Activated gamma-delta T cell treated with anti-CD3 and anti-CD28 coated beads, Interleukin-2, amount 50 U/mL, for 16 hours (primary cell): ENCODE measurements at regions not wholly inside any gene's neighbourhood (a gene's known extent, or its start where the extent isn't known, plus 50 kb on each side); places are given as distances from the start of the nearest gene placed in this dataset.
A peak's percentile ranks its signal among the peaks of the same experiment; 100 is the strongest.

Source experiments
- DNase-seq: peaks from one replicate; pipeline ENCODE4 v3.0.0-alpha.2; 2020; ENCODE audit warnings: low read depth

DNA sequence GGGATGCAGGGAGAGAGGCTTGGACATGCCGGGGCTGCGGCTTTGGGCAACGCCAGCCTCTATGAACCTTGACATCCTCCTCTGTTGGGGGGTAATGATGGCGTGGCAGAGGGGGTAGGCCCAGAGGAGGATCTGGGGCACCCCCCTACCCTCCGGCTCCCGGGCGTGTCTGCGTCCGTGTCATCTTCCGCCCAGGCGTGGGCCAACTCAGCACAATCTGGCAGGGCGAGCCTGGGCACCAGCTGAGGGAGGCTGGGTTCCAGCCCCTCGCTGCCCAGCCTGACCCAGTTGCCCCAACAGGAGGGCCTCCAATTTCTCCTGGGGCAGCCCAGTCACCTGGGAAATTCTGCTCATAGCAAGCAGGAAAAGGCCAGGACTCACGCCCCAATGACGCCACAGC, 62.9 kb upstream of the IL17B start:
- no peak for DNase-seq

DNA sequence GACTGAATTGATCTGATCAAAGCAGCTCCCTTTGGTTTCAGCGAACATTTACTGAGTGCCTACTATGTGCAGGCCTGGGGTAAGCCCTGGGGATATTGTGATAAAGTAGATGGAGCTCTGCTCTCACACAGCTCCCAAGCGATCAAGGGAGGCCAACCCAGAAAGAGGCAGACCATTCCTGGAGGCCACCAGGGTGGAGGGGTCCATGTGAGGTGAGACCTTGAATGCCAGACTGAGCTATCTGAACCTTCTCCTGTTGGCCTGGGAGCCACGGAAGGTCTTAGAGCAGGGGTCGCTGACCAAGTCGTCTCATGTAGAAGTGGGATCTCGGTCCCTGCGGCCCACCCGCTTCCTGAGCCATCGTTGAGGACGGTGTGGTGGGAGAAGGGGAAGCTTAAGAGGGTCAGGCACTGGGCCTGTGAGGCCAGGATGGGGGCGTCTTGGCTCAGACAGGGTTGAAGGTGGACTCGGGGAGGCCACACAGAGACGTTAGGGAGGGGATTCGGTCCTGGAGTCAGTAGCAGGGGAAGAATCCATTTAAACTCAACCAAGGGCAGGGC, 62.2 kb upstream of the IL17B start:
- DNase-seq = no peak

DNA sequence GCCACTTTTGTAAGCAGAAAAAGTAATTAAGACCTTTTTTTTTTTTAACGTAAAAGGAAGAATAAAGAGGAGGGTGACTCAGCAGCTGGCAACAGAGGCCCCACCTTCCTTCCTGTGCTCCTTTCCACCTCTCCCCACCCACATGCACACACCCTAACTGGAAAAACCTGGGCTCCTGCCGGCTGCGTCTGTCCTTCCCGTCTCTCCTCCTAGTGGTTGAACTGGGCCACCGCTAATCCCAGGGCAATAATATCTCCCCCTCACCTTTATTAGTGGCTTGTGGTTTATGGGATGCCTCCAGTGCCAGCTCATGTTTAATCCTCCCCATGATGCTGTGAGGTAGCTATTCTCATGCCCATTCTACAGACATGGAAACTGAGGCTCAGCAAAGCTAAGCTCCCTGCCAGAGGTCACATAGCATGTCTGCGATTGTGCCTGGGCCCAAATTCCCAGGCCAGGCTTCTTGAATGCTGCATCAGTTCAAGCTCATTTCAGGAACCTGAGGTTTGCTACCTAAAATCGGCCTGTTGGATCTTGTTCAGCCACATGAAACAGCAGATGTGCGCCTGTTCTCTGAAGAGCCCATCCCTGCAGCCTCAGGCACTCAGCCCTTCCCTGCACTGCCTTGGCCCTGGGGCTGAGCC, 60.9 kb upstream of the IL17B start:
- no peak for DNase-seq

DNA sequence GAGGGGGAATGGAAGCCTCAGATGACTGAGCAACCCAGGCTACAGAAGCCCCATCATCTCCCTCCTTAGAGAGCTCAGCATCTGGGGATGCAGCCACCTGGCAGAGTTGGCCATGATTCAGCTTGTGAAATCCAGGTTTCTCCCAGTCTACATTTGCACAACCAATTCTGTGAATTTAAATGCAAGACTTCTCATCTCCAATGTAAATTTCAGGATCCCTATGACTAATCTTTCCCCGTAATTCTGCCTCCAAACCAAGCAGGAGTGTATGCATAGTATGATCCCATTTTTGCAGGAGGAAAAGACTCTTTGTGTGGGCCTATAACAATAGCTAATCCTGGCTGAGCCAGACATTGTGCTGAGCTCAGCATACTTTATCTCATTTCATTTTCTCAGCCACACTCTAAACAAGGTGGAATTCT, 59.6 kb upstream of the IL17B start:
- no peak for DNase-seq

DNA sequence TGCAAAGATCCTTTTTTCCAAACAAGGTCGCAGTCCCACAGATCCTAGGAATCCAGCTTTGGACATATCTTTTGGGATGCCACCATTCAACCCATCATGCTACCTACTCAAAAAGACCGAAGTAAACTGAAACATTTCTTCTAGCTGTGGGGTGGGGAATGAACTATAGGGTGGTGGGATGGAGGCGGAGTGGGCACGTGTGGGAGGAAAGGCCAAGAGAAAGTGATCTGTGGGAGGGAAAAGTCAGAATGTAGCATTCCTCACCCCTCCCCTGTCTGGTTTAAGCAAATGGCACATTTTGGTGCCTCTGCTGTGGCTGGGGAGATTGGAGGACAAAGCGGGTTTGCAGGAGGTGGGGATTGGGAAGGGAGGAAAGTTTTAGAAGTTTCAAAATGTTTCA, 59.2 kb upstream of the IL17B start:
- DNase-seq = no peak

DNA sequence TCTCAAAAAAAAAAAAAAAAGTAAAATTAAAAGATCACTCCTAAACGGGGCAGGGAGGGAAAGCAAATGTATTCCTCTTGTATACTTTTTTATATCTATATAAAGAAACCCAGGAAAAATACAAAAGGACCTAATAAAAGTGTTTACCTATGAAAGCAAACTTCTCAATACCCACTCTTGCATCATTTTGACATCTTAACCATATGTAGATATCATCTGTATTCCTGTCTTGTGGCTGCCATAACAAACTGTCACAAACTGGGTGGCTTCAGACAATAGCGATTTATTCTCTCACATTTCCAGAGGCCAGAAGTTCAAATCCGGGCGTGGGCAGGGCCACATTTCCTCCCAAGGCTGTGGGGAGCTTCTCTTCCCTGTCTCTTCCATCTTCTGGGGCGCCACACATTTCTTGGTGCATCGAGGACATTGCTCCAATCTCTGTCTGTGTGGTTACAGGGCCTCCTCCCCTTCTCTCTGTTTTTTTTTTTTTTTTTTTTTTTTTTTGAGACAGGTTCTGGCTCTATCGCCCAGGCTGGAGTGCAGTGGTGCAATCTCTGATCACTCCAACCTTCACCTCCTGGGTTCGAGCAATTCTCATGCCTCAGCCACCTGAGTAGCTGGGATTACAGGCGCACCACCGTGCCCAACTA, 58.4 kb upstream of the IL17B start:
- no peak for DNase-seq

DNA sequence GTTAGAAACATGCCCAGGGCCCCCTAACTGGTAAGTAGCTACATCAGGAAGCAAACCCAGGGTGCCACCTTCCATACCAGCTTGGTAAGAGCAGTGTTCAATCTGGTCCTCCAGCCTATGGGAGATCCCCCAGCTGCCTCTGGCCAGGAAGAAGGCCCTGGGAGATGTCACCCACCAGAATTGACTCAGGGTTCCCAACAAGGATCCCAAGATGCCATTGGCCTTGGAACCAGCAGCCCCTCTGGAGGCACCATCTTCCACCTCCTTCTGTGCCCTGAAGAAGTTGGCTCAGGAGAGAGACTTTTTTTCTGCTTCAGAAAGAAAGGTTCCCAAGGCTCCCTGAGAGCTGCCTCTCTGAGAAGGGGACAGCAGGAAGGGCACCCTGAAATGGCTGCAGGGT, 56.6 kb upstream of the IL17B start:
- no peak for DNase-seq

DNA sequence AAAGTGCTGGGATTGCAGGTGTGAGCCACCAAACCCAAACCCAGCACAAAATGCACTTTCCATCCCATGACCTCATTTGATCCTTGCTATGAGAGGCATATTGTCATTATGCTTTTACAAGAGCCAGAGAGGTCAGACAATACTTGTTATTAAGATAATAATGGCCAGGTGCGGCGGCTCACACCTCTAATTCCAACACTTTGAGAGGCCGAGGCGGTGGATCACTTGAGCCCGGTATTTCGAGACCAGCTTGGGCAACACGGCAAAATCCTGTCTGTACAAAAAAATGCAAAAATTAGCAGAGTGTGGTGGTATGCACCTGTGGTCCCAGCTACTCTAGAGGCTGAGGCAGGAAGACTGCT, 55.9 kb upstream of the IL17B start:
- no peak for DNase-seq

DNA sequence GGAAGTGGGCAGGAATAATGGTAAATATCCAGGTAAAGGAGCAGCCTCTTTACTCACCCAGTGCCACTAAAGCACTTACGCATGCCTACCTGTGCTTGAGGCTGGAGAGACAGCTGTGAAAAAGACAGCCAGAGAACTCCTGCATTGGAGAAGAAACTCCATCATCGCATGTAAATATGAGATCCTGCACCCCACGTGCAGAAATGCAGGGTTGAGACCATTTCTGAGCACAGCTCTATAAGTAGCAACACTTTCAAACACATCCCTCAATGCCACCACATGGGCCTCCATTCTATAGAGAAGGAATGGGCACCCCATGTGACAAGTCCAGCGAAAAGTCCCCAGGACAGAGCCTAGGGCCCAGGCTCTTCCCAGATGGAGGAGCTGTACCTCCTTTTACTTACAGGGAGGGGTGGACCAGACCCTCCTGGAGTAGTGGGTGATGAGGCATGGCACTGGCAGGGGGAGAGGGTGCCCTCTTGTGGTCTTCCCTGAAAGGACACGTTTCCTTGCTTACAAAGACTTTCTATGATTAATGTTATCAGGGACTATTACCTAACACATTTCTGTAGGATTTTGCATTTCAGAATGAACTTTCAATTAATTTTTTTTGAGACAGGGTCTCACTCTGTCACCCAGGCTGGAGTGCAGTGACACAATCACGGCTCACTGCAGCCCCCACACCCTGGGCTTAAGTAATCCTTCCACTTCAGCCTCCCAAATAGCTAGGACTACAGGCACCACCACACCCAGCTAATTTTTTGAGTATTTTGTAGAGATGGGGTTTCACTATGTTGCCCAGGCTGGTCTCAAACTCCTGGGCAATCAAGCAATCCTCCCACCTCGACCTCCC, 55.3 kb upstream of the IL17B start:
- DNase-seq = peak; percentile 18

DNA sequence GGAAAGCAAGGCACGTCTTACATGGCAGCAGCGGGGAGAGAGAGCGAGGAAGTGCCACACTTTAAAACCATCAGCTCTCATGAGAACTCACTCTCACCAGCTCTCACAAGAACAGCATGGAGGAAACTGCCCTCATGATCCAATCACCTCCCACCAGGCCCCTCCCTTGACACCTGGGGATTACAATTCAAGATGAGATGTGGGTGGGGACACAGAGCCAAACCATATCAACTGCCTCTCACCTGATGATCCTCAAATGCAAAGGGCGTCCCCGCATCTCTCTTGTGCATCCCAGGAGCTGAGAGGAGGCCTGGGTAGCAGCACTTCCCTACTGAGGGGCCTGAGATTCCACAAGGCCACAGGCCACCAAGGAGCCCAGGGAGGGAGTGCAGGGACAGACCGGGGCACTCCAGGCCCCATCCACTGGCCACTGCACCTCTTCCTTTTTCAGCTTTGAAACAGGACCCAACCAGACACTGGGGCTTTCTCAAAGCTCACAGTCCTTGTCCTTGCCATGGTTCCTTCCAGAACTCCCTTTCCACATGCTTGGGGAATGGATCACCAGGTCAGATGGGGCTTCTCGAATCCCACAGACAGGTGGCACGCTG, 54.5 kb upstream of the IL17B start:
- DNase-seq = no peak

DNA sequence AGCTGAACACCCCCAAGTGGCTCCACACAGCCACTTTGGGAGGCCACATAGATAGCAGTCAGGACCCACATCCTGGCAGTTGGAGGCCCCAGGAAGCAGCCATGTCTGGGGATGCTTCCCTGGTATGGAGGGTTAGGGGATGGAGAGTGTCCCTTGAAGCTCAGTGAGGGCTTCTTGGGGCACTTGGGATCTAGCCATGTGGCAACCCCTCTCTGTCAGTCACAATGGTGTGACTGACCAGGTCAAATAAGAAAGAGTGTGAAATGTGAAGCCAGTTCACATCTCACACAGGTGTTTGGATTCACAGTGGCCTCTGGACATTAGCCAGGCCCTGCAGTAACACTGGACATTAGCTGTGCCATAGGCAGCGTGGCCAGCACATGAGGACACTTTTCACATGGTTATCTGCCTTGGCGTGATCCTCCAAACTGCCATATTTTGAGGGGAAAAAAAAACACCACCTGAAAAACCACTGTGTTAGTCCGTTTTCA, 53.9 kb upstream of the IL17B start:
- DNase-seq = no peak

DNA sequence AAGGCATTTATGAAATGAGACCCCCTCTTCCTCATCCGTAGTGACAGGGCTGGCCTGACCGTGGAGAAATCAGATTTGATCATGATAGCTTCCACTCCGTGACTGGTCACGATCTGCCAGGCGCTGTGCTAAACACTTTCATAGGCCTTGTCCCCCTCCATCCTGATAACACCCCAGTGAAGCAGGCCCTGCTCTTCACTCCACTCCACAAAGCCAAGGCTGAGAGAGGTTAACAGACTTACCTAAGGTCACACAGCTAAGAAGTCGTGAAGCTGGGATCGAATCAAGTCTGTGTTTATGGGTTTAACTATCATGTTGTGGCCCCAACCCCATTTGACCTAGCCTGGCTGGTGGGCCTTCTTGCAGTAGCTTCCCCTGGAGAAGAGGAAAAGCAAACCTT, 53.3 kb upstream of the IL17B start:
- no peak for DNase-seq

DNA sequence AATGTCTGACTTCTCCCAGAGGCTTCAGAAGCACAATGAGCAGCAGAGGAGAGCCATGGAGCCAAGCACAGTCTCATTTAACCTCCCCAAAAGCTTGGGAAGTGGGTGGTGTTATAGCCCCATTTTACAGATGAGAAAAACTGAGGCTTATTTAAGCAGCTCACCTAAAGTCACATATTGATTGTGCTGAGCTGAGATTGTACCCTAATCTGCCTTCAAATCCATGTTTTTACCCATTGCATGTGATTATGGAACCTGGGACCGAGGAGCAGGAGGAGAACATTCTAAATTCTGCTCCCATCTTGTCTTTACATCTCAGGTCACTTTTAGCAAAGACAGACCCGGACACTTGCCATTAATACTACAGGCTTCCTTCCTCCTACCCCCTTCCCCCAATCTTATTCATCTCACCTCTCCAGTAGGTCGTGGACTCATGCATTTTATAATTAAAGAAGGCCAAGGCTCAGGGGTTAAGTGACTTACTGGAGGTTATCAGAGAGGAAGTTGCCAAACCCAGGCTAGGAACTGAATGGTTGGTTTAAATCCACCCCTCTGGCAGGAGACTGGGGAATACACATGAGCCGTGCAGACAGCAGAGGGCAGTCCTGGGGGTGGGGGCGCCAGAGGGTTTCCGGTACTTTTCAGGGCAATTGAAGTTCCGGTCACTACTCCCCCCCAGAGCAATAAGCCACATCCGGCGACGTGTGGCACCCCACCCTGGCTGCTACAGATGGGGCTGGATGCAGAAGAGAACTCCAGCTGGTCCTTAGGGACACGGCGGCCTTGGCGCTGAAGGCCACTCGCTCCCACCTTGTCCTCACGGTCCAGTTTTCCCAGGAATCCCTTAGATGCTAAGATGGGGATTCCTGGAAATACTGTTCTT, 51.0 kb upstream of the IL17B start:
- no peak for DNase-seq
